ENCODE measurements at regions not wholly inside any gene's neighbourhood (a gene's known extent, or its start where the extent isn't known, plus 50 kb on each side); places are given as distances from the start of the nearest gene placed in this dataset.

GRCh38 chr7:22676385-22676784 lies 50.6 kb upstream of the IL6 start:
- DNase-seq (ENCODE audit: low spot score) = no peak

- no peak for DNase-seq (ENCODE audit: low spot score)
Observed at GRCh38 chr7:22675917-22676343, 51.1 kb upstream of the IL6 start.

DNA sequence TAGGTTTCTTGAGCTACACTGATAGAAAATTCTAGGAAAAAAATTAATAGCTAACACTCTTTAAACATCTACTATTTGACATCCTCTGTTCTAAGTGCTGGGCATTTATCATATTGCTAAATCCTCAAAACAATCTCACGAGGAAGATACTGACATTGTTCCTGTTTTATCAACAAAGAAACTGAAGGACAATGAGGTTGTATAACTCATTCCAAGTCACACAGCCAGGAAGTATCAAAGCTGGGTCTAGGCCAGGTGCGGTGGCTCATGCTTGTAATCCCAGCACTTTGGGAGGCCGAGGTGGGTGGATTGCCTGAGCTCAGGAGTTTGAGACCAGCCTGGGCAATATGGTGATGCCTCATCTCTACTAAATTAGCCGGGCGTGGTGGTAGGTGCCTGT lies 51.6 kb upstream of the IL6 start:
- no peak for DNase-seq (ENCODE audit: low spot score)

DNA sequence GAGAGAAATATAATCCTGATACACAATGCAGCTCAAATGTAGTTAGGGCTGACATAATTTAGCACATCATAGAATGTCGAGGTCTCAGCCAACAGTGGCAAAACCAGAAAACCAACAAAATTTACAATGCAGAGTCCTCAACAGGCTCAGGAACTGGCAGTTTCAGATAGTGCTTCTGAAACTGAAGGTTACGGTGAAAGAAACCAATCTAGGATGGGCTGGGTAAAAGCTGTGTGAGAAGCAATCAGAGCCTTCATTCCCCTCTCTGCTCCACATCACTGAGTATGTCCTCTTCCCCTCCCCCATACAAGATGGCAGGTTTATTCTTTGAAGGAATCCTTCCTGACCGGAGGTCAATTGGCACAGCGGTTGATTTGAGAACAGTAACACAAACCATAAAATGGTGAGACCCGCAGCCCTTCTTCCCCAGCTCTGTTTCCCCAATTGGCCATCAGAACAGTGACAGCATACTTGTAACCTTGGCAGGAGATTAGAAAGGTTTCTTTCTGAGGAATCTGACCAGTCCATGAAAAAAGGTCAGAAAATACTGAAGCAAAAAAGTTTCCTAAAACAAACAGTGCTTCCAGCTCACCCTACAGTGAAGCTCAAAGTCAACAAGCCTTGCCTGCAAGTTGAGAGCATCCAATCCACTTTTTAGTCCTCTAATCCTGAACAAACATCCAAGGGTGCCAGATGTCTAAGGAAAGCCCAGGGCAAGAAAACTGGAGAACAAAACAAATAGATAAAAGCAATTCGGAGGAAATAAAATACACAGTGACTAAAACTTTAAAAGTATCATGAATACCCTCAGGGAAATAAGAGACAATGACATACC lies 53.9 kb upstream of the IL6 start:
- no peak for DNase-seq (ENCODE audit: low spot score)

DNA sequence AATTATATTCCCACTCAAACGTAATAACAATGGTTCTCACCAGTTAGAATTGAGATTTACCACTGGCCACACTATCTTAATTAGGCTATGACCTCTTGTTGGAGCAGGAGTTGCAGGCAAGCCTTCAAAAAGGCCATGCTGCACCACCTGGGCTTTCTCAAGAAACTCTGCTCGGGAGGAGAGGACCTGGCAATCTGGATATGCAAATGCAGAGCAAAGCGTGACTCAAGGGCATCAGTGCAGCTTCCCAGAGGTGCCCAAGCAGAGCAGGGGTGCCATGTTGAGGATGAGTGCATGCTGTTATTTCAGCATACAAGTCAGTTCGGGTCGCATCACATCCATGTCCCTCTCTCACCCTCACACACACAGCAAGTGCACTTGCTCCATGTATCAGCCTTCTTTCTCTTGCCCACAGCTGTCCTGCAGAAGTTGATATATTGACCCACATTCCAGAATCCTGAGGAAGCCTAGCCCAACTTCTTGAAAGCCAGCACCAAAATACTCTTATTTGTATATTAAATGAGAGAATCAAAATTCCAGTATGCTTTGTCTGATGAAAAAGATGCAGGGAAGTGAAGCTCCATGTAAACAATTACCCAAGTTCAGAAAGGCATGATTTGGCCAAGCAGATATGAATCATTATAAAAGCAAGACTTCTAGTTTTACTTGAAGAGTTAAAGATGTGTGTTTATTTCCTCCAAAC lies 55.7 kb upstream of the IL6 start:
- no peak for DNase-seq (ENCODE audit: low spot score)

GRCh38 chr7:22670422-22670815 lies 56.6 kb upstream of the IL6 start:
- DNase-seq (ENCODE audit: low spot score) = no peak

- no peak for DNase-seq (ENCODE audit: low spot score)
Observed at GRCh38 chr7:22669692-22670421, 57.1 kb upstream of the IL6 start.

- DNase-seq (ENCODE audit: low spot score) = peak; percentile 25
Observed at GRCh38 chr7:22668971-22669401, 58.0 kb upstream of the IL6 start.

GRCh38 chr7:22667562-22668239 lies 59.3 kb upstream of the IL6 start:
- peak; percentile 40 for DNase-seq (ENCODE audit: low spot score)

- DNase-seq (ENCODE audit: low spot score) = no peak
Observed at GRCh38 chr7:22667187-22667561, 59.8 kb upstream of the IL6 start.

DNA sequence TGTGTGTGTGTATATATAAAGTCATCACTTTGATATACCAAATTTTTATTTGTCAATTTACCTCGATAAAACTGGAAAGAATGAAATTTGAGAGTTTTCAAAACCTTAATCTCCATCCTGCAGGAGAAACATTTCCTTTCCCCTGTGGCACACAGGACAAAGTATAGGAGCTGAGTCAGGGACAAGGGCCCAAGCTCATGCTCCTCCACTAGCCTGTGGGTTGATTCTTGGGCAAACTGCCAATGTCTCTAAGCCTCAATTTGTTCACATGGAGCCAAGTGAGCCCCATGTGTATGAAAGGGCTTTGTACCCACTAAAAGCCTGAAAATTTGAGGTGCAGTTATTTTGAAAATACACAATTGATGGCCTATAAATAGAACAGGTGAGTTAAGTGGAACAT lies 60.3 kb upstream of the IL6 start:
- DNase-seq (ENCODE audit: low spot score) = no peak

DNA sequence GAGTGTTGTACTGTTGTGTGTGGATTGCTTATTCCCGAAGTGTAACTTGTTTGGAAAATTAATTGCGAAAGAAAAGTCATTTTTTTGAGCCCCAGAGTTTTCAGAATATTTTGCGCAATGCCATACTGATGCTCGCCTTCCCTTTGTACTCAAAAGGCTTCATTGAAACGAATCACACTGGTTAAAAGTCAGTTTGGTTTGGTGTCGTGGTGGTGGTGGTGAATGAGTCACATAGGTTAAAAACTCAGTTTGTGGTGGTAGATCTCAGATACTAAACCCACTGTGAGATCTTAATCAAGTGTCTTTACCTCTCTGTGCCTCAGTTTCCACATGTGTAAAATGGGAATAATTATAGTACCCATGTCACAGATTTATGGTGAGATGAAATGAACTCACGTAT lies 61.1 kb upstream of the IL6 start:
- DNase-seq (ENCODE audit: low spot score) = no peak

DNA sequence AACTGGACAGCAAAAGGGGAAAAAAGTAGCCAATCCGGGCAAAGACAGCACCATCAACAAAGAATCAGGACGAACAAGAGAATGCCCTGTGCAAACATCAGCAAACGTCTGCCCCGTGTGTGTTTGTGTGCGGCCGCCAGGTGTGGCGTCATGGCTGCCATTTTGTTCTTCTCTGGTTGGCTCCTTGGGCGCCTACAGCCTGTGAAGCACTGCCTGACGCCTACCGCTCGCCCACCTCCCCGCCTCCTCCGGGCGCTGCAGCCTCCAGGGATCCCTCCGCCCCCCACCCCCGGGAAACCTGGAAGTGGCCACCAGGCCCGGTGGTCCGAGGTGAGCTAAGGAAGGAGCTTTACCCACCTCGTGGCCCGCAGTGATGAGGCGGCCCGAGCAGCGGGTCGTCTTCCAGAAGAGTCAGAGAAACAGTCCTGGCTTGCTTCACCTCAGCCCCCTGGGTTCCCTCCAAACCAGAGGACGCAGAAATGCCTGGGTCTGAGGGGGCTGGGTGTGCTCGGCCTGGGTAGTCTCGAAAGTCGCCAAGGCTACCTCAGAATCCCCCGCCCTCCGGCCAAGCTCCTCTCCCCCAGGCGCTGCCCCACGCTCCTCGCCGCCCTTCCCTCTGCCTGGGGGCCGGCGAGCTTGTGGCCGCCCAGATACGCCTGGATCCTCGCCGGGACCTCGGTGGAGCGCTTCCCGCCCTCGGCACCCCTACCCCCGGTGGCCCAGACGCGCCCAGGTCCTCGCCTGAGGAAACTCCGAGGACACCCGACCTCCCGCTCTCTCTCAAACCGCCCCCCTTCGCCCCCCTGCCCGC lies 61.8 kb upstream of the IL6 start:
- DNase-seq (ENCODE audit: low spot score) = no peak

DNA sequence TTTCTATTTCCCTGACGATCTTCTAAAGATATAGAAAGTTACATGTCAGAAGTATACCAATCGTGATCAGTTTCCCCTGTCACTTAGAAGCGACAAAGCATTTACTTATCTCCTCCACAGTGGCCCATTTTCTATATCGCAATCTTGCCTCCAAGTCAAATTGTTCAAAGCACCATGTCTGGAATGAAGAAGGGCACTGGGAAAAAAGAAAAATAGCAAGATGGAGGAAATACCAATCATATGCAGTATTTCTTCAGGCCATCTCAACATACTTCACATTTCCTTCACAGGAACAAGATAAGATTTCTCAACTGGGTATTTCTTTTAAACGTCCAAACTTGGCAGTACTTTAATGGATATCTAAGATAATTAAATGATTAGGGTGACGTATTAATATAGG lies 63.3 kb upstream of the IL6 start:
- no peak for DNase-seq (ENCODE audit: low spot score)

DNA sequence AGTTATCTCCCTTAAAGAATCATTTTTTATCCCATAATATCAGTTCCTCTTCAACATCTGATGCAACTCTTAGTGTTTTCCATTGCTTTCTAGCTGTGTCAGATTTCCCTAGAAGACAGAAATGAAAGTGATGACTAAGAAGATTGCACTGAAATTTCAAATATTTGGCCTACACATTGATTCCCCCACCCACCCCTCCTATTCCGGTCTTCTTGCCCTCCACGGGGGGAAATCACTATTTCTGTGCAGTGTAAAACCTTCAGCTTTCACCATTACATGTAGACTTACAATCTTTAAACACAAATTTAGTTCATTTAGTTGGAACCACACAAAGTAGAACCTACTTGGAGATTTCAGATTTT lies 63.7 kb upstream of the IL6 start:
- DNase-seq (ENCODE audit: low spot score) = no peak

DNA sequence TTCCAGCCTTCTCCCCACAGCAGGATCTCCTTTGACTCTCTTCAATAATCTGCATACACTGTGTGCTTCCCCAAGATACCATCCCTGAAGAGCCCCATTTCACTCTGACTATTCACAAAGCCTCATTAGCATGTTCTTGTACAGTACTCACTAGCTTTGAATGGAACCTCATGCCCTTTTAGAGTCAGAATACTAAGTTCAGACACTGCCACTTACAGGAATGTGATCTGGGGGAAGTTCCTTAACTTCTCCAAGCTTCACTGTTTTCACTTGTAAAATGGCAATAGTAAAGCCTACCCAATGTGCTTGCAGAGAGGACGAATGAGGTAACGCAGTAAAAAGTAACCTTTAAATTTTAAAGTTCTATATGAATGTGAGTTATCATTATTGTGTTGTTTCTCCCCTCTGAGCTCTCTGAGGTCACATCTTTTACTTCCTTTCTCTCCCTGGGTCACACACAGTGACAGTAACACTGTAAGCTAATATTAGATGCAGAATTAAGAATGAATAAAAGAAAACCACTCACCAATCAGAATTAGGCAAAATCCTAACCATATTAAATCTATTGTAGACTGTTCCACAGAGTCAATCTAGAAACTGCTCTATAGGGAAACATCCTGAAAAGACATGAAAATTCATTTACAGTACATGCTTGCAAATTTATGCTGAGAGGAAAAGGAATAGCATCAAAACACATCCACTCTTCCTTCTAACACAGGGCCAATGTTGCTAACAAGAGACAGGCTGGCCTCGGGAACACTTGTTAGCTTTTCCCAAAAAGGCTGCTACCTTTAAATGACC lies 64.2 kb upstream of the IL6 start:
- DNase-seq (ENCODE audit: low spot score) = no peak

GRCh38 chr7:22662036-22662435 lies 65.0 kb upstream of the IL6 start:
- DNase-seq (ENCODE audit: low spot score) = no peak

DNA sequence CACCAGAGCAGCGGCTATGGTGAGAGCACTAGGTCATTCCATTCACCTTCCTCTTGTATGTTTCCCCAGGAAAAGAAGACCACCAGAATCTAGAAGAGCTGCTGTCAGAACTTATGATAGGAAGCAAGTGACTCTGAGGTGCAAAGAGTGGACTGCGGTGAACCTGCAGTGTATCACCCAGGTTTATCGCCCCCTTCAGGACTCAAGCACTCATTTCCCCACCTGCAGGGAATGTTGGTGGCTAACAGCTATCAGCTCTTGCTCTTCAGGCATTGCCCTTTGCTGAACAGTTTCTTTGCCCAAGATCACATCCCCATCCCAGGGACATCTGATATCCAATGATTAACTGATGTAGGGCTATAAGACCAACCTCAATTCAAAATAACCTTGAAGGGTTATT lies 66.3 kb upstream of the IL6 start:
- peak; percentile 38 for DNase-seq (ENCODE audit: low spot score)

GRCh38 chr7:22660293-22660692 lies 66.7 kb upstream of the IL6 start:
- DNase-seq (ENCODE audit: low spot score) = no peak

- DNase-seq (ENCODE audit: low spot score) = no peak
Observed at GRCh38 chr7:22659741-22660140, 67.3 kb upstream of the IL6 start.

DNA sequence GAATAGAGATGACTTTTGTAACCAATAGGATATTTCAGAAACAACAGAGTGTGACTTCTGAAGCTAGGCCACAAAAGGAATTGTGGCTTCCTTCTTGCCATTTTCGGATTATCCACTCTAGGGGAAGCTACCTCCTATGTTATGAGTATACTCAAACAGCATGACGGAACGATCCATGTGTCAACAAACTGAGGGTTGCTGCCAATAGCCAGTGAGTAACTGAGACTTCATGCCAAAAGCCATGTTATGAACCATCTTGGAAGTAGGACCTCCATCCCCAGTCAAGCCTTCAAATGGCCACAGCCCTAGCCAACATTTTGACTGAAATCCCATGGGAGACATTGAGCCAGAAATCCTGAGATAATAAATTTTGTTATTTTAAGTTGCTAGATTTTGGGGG lies 69.0 kb upstream of the IL6 start:
- no peak for DNase-seq (ENCODE audit: low spot score)
